Lung (tissue), 11 donors: ENCODE measurements at regions not wholly inside any gene's neighbourhood (a gene's known extent, or its start where the extent isn't known, plus 50 kb on each side); places are given as distances from the start of the nearest gene placed in this dataset.

Source experiments
- ATAC-seq: fragments of 200-7000 bp; cut with Tn5 transposase; one replicate; pipeline ENCODE4 v1.9.1; 2020; ENCODE audit warnings: moderate number of reproducible peaks; ENCODE audit not compliant: insufficient read depth, low FRiP score
- DNase-seq, 3 donors: peaks; one replicate each; pipeline ENCODE4 v3.0.0-alpha.2; 2013 to 2017
- H3K27ac ChIP-seq, 2 donors: one replicate each; pipeline ENCODE4 v1.5.1; 2013; ENCODE audit warnings: mild to moderate bottlenecking in 2 of 2, moderate library complexity in 2 of 2, control low read depth in 1 of 2, inconsistent platforms in 1 of 2, low read depth in 1 of 2, low read length in 1 of 2
- H3K27me3 ChIP-seq, 3 donors: one replicate each; pipeline ENCODE4 v1.5.1; 2013; ENCODE audit warnings: low read length in 2 of 3; ENCODE audit not compliant: control insufficient read depth in 3 of 3, insufficient read depth in 3 of 3
- H3K36me3 ChIP-seq, 4 donors: one replicate each; pipeline ENCODE4 v1.5.1; 2013; ENCODE audit warnings: low read length in 4 of 4, mild to moderate bottlenecking in 1 of 4, moderate library complexity in 1 of 4; ENCODE audit not compliant: control insufficient read depth in 4 of 4, insufficient read depth in 4 of 4
- H3K4me1 ChIP-seq, 5 donors: one replicate each; pipeline ENCODE4 v1.5.1; 2013; ENCODE audit warnings: low read length in 5 of 5, mild to moderate bottlenecking in 2 of 5, moderate library complexity in 1 of 5; ENCODE audit not compliant: control insufficient read depth in 5 of 5, insufficient read depth in 5 of 5
- H3K4me3 ChIP-seq: one replicate; pipeline ENCODE4 v1.5.1; 2013; ENCODE audit warnings: mild to moderate bottlenecking, control low read depth, moderate library complexity
- H3K9ac ChIP-seq, 2 donors: one replicate each; pipeline ENCODE4 v1.5.1; 2013; ENCODE audit warnings: low read length in 2 of 2, control low read depth in 1 of 2; ENCODE audit not compliant: insufficient read depth in 1 of 2
- H3K9me3 ChIP-seq, 4 donors: one replicate each; pipeline ENCODE4 v1.5.1; 2013; ENCODE audit warnings: low read length in 3 of 4, mild to moderate bottlenecking in 1 of 4, moderate library complexity in 1 of 4; ENCODE audit not compliant: control insufficient read depth in 4 of 4, insufficient read depth in 3 of 4
- CTCF ChIP-seq: IDR thresholded peaks from 2 replicates; pipeline ENCODE4 v1.5.1; 2012; ENCODE audit warnings: mild to moderate bottlenecking; ENCODE audit errors: control extremely low read depth, extremely low read depth
- WGBS, 2 donors: extraction: QIAGEN DNeasy Blood & Tissue Kit; methylation state at CpG; one replicate each; pipeline ENCODE4 v1.1.7; 2013; 5-methylcytosine and 5-hydroxymethylcytosine counted together
- donor health status: control.
- donor health status: control.
- donor health status: Bipolar disorder and iron deficiency.
- donor health status: healthy.
- donor health status: DM: yes; HTN: yes; CAD: no.

GRCh38 chr2:18885457-18885856 is 296.1 kb upstream of the NT5C1B start:
- H3K36me3 ChIP-seq = no peaks in the 10 kb centered on the region
- no peak for ATAC-seq
- H3K9me3 ChIP-seq = peaks cover 0 to 3% (median 0%) of the 10 kb centered on the region in 4 donors
- H3K4me3 ChIP-seq = no peak overlapping the region
- H3K9ac ChIP-seq = no peak overlapping the region
- peaks cover 0 to 4% (median 0%) of the 10 kb centered on the region in 5 donors for H3K4me1 ChIP-seq
- no peak for TF ChIP-seq CTCF
- H3K27me3 ChIP-seq = no peaks in the 10 kb centered on the region
- 64 to 81% methylated on average over 2 of the region's 2 CpGs for WGBS, 2 donors
- DNase-seq = no peak
- no peak overlapping the region for H3K27ac ChIP-seq

GRCh38 chr2:18883616-18884456 is 294.5 kb upstream of the NT5C1B start:
- Histone ChIP-seq H3K36me3 (no peaks in the 10 kb centered on the region), H3K9me3 (peaks cover 0 to 5% (median 0%) of the 10 kb centered on the region in 4 donors), H3K4me3 (no peak overlapping the region), H3K27ac (no peak overlapping the region), H3K4me1 (peaks cover 0 to 4% (median 0%) of the 10 kb centered on the region in 5 donors), H3K27me3 (no peaks in the 10 kb centered on the region), H3K9ac (no peak overlapping the region)
- ATAC-seq (no peak), DNase-seq (peak in 2 of 3 donors; percentile 11 to 42)
- TF ChIP-seq CTCF = no peak
- WGBS, 2 donors = 68 to 69% methylated on average over 3 of the region's 3 CpGs

GRCh38 chr2:18871430-18871829 is 282.1 kb upstream of the NT5C1B start:
- DNase-seq (no peak), ATAC-seq (no peak)
- no peaks in the 10 kb centered on the region for H3K36me3 ChIP-seq
- H3K27ac ChIP-seq = no peak overlapping the region
- no peaks in the 10 kb centered on the region for H3K4me1 ChIP-seq
- H3K4me3 ChIP-seq = no peak overlapping the region
- WGBS, 2 donors = 95 to 96% methylated on average over 2 of the region's 2 CpGs
- H3K27me3 ChIP-seq = no peaks in the 10 kb centered on the region
- H3K9ac ChIP-seq = no peak overlapping the region
- no peak for TF ChIP-seq CTCF
- H3K9me3 ChIP-seq = no peaks in the 10 kb centered on the region
